Lower leg skin (tissue), 4 donors: ENCODE measurements at regions not wholly inside any gene's neighbourhood (a gene's known extent, or its start where the extent isn't known, plus 50 kb on each side); places are given as distances from the start of the nearest gene placed in this dataset.

Experiments
- DNase-seq, 2 donors: peaks; one replicate each; pipeline ENCODE4 v3.0.0-alpha.2; 2019; ENCODE audit warnings: low spot score in 2 of 2
- H3K4me3 ChIP-seq: fragments of 200-600 bp; sonication (generic); 2 replicates; pipeline ENCODE4 v1.5.1; 2017; ENCODE audit warnings: mild to moderate bottlenecking, low read depth; ENCODE audit not compliant: poor library complexity, severe bottlenecking
- POLR2A ChIP-seq, 2 donors: fragments of 450-650 bp; IDR thresholded peaks; one replicate each; pipeline ENCODE4 v1.6.1; 2016 to 2017; ENCODE audit warnings: antibody characterized with exemption in 2 of 2, mild to moderate bottlenecking in 1 of 2, moderate library complexity in 1 of 2
- WGBS, 2 donors: methylation state at CpG; one replicate each; pipeline ENCODE4 v1.1.5; 2018; 5-methylcytosine and 5-hydroxymethylcytosine counted together
- intact Hi-C: fragments of 100-400 bp; cut with DNase I; formaldehyde crosslinking; loops from one replicate; pipeline ENCODE4 v1.15.0; 2023; ENCODE audit warnings: low total_unique reads
- TF ChIP-seq, protein P1 (sequence below), 3 donors: fragments of 450-650 bp; IDR thresholded peaks; one replicate each; pipeline ENCODE4 v1.5.1; 2016; ENCODE audit warnings: antibody characterized with exemption in 3 of 3, mild to moderate bottlenecking in 3 of 3, moderate library complexity in 2 of 3

DNA sequence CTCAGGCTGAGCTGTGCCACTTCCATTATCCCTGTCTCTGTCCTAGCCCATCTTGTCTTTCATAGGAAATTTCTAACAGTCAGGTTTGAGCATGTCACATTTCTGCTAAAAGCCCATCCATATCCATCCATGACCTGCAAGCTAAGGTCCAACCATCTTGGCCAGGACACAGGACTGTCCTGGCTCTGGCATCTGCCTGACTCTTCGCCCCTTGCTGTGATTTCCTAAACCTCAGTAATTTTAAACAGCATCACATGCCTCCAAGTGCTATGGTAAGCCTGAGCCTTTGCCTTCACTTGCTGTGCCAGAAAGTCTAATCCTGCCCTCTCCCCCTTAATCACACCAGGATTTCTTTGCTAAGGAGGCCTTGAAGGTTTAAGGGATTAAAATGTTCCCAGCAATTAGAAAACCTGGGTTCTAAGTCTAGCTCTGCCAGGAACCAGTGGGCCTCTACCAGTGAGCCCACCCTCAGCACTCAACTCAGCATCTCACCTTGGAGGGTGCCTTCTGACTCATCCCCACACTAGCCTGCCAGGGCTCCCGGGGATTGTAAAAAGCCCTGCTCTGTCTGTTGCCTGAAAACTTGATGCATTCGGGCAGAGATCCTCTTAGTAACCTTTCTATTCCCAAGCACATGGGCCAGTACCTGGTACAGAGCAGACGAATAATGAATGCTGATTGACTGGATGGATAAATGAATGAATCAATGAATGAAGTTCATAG lies 411.0 kb downstream of the LRATD1 start:
- TF ChIP-seq, protein P1, sequence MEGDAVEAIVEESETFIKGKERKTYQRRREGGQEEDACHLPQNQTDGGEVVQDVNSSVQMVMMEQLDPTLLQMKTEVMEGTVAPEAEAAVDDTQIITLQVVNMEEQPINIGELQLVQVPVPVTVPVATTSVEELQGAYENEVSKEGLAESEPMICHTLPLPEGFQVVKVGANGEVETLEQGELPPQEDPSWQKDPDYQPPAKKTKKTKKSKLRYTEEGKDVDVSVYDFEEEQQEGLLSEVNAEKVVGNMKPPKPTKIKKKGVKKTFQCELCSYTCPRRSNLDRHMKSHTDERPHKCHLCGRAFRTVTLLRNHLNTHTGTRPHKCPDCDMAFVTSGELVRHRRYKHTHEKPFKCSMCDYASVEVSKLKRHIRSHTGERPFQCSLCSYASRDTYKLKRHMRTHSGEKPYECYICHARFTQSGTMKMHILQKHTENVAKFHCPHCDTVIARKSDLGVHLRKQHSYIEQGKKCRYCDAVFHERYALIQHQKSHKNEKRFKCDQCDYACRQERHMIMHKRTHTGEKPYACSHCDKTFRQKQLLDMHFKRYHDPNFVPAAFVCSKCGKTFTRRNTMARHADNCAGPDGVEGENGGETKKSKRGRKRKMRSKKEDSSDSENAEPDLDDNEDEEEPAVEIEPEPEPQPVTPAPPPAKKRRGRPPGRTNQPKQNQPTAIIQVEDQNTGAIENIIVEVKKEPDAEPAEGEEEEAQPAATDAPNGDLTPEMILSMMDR (IDR thresholded peaks at IDR 0.05), result no peak
- no peak for TF ChIP-seq POLR2A (IDR thresholded peaks at IDR 0.05)
- intact Hi-C loops, result no loop called here
- DNase-seq, result no peak
- H3K4me3 ChIP-seq, result no peak overlapping the region
- 67 to 68% methylated on average over 4 of the region's 4 CpGs for WGBS, 2 donors

DNA sequence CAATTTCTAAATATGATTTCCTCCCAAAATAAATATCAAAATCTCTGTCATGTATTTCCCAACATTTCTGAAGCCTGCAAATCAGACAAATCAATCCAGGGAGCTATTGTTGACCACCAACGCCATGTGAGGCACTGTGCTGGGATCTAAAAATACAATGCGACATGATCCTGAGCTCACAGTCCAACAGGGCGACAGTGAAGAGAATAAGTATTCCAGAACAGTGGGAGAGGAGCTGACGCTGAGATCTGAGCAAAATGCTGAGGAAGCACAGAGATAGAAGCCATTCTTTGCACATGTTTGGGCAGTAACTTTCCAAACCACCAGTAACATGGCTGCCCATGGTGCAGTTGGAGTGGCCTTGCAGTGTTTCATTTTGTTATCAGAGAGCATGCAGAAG lies 412.5 kb downstream of the LRATD1 start:
- WGBS, 2 donors, result 90 to 96% methylated on average over 4 of the region's 4 CpGs
- TF ChIP-seq, protein P1 (IDR thresholded peaks at IDR 0.05), result no peak
- TF ChIP-seq POLR2A (IDR thresholded peaks at IDR 0.05), result no peak
- H3K4me3 ChIP-seq, result no peak overlapping the region
- intact Hi-C loops, result no loop called here
- no peak for DNase-seq

DNA sequence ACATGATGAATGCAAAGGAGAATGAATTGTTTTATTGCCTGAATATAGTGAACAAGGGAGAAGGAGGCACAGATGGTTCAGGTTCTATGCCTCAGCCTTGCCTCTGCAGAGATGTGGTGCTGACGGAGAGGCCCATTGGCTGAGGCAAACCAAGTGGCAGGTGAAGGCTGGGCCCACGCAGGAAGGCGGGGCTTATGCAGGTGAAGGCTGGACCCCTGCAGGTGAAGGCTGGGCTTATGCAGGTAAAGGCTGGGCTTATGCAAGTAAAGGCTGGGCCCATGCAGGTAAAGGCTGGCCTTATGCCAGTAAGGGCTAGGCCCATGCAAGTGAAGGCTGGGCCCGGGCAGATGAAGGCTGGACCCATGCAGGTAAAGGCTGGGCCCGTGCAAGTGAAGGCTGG lies 414.7 kb downstream of the LRATD1 start:
- intact Hi-C loops, result no loop called here
- TF ChIP-seq, protein P1 (IDR thresholded peaks at IDR 0.05), result no peak
- TF ChIP-seq POLR2A (IDR thresholded peaks at IDR 0.05), result no peak
- DNase-seq, result no peak
- no peak overlapping the region for H3K4me3 ChIP-seq
- WGBS, 2 donors, result 69 to 72% methylated on average over 5 of the region's 5 CpGs

DNA sequence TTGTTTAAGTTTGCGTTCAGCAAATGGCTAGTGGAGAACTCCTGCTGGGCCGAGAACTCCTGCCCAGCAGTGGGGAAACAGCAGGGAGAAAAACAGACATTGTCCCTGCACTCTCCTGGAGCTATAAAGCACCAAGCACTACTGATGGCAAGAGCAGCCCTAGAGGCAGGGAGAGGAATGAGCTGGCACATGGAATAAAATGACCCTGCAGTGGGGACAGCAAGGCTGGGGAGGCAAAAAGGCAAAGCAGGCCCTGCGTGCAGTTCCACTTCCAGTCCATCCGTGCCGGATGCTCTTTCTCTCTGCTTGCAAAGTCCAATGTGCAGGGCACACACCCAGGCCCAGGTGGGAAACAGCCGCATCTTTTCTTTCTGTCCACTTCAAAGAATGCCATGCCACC lies 415.5 kb downstream of the LRATD1 start:
- 83 to 89% methylated on average over 6 of the region's 6 CpGs for WGBS, 2 donors

DNA sequence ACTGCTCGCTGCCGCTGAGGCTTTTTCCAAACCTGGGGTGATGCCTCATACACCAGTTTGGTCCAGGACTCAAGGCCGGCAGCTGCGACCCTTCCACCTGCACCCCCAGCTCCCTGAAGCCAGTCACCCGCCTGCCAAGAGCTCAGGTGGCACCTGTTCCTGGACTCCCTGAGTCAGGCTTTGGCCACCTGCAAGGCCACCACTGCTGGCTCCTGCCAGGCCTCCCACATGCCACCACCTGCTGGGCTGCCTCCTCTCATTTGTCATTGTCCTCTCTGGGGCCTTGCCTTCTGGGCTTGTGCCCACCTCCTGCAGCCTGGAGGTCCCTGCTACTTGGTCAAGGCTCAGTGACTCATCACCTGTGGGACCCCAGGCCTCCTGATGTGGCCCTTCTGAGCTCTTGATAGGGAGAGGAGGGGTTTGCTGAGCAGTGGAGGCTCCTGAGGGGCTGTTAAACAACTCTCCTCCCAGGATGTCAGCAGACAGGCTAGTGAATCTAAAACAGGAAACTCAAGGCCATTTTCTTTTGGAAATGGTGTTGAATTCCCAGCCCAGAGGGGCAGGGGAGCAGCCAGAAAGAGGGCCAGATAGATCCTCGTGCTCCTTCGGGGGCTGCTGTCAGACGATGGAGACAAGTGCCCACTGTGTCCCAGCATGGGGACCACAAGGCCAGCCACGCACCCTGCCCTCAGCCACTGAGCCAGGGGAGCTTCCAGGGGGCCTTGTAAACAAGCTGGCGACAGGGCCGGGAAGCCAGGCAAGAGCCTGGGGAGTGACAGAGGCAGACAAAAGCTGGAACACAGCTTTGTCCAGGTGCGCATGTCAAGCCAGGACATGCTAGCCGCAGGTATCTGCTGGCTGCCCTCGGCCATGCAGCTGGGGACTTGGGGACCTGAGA lies 416.8 kb downstream of the LRATD1 start:
- intact Hi-C loops, result no loop called here
- WGBS, 2 donors, result 93% methylated on average over 12 to 14 of the region's 14 CpGs
- DNase-seq, result no peak
- no peak overlapping the region for H3K4me3 ChIP-seq
- TF ChIP-seq POLR2A (IDR thresholded peaks at IDR 0.05), result no peak
- TF ChIP-seq, protein P1 (IDR thresholded peaks at IDR 0.05), result no peak

More for the DNA sequence above, 415.5 kb downstream of the LRATD1 start:
- intact Hi-C loops, result no loop called here
- no peak overlapping the region for H3K4me3 ChIP-seq
- DNase-seq, result no peak
- TF ChIP-seq, protein P1 (IDR thresholded peaks at IDR 0.05), result no peak
- TF ChIP-seq POLR2A (IDR thresholded peaks at IDR 0.05), result no peak
